Adrenal gland (tissue), 5 donors: ENCODE measurements at regions not wholly inside any gene's neighbourhood (a gene's known extent, or its start where the extent isn't known, plus 50 kb on each side); places are given as distances from the start of the nearest gene placed in this dataset.

Experiments used
- CTCF ChIP-seq, 6 experiments: fragments of 450-650 bp in 4 of 6; fragments of 200-600 bp in 2 of 6; sonication (generic) in 1 of 6; IDR thresholded peaks; 1 replicate in 5 of 6; 2 replicates in 1 of 6; pipeline versions ENCODE4 v1.5.1 to v1.8.0; 2016 to 2021; ENCODE audit warnings: antibody characterized with exemption in 6 of 6, mild to moderate bottlenecking in 2 of 6, moderate library complexity in 1 of 6
- POLR2A ChIP-seq, 2 donors: fragments of 450-650 bp; IDR thresholded peaks; one replicate each; pipeline ENCODE4 v1.6.1; 2017; ENCODE audit warnings: antibody characterized with exemption in 2 of 2, mild to moderate bottlenecking in 2 of 2, moderate library complexity in 1 of 2
- donor health status: DM: no; HTN: no; CAD: no.

GRCh38 chr5:112656451-112656850 is 81.2 kb upstream of the APC start:
- TF ChIP-seq CTCF (IDR thresholded peaks at IDR 0.05): no peak
- TF ChIP-seq POLR2A (IDR thresholded peaks at IDR 0.05): no peak
